Renal pelvis (tissue), 1 donor: ENCODE measurements at regions not wholly inside any gene's neighbourhood (a gene's known extent, or its start where the extent isn't known, plus 50 kb on each side); places are given as distances from the start of the nearest gene placed in this dataset.
A peak's percentile ranks its signal among the peaks of the same experiment; 100 is the strongest.
"Not testable (repeated sequence)": the region's sequence is repeated elsewhere in the genome, so short reads cannot be mapped to it uniquely, and the experiment has no call there.

Source experiments
- DNase-seq: peaks from one replicate; pipeline ENCODE4 v3.0.0-alpha.2; 2013

GRCh38 chr20:54324041-54324440 is 116.2 kb downstream of the PFDN4 start:
- no peak for DNase-seq

GRCh38 chr20:54324652-54325285 is 116.9 kb downstream of the PFDN4 start:
- no peak for DNase-seq

GRCh38 chr20:54335299-54335698 is 127.4 kb downstream of the PFDN4 start:
- DNase-seq: no peak

- no peak for DNase-seq
Observed at GRCh38 chr20:54337144-54337543, 129.3 kb downstream of the PFDN4 start.

- no peak for DNase-seq
Observed at GRCh38 chr20:54339093-54339492, 131.2 kb downstream of the PFDN4 start.

GRCh38 chr20:54340206-54340605 is 132.3 kb downstream of the PFDN4 start:
- no peak for DNase-seq

GRCh38 chr20:54340667-54341081 is 132.8 kb downstream of the PFDN4 start:
- DNase-seq: no peak

- DNase-seq: no peak
Observed at GRCh38 chr20:54342258-54342920, 133.0 kb upstream of the DOK5 start.

GRCh38 chr20:54343099-54343498 is 132.3 kb upstream of the DOK5 start:
- no peak for DNase-seq

GRCh38 chr20:54343634-54344033 is 131.8 kb upstream of the DOK5 start:
- DNase-seq: no peak

GRCh38 chr20:54344832-54345231 is 130.6 kb upstream of the DOK5 start:
- DNase-seq: no peak

- DNase-seq: no peak
Observed at GRCh38 chr20:54345301-54345724, 130.1 kb upstream of the DOK5 start.

- DNase-seq: no peak
Observed at GRCh38 chr20:54345821-54346220, 129.6 kb upstream of the DOK5 start.

- DNase-seq: no peak
Observed at GRCh38 chr20:54346276-54346675, 129.1 kb upstream of the DOK5 start.

GRCh38 chr20:54347166-54347833 is 128.1 kb upstream of the DOK5 start:
- no peak for DNase-seq

GRCh38 chr20:54350415-54350814 is 125.0 kb upstream of the DOK5 start:
- no peak for DNase-seq

- no peak for DNase-seq
Observed at GRCh38 chr20:54351371-54352136, 123.8 kb upstream of the DOK5 start.

GRCh38 chr20:54352541-54352940 is 122.9 kb upstream of the DOK5 start:
- DNase-seq: not testable (repeated sequence)

- no peak for DNase-seq
Observed at GRCh38 chr20:54353292-54353691, 122.1 kb upstream of the DOK5 start.

- DNase-seq: no peak
Observed at GRCh38 chr20:54355631-54356280, 119.6 kb upstream of the DOK5 start.

- peak; percentile 44 for DNase-seq
Observed at GRCh38 chr20:54356801-54357200, 118.6 kb upstream of the DOK5 start.

- DNase-seq: no peak
Observed at GRCh38 chr20:54361475-54361874, 113.9 kb upstream of the DOK5 start.
